ENCODE measurements at regions not wholly inside any gene's neighbourhood (a gene's known extent, or its start where the extent isn't known, plus 50 kb on each side); places are given as distances from the start of the nearest gene placed in this dataset.

- H4K20me1 ChIP-seq (ENCODE audit: control insufficient read depth, insufficient read depth, low read length, poor library complexity, severe bottlenecking): no peaks in the 10 kb centered on the region
- no peak overlapping the region for H3K9ac ChIP-seq (ENCODE audit: low read length)
- H2AFZ ChIP-seq (ENCODE audit: insufficient read depth, low read depth, low read length, poor library complexity, severe bottlenecking): no peak overlapping the region
- no peaks in the 10 kb centered on the region for H3K4me1 ChIP-seq (ENCODE audit: control insufficient read depth in 2 of 2, insufficient read depth in 2 of 2, low read length in 2 of 2)
- no peak for DNase-seq
- H3K4me1 Mint-ChIP-seq: no peaks in the 10 kb centered on the region
- ATAC-seq (ENCODE audit: low read depth): no peak
- no peak overlapping the region for H3K27ac Mint-ChIP-seq
- intact Hi-C loops (cut with micrococcal nuclease): no loop called here
- H3K9me3 ChIP-seq (ENCODE audit: control extremely low read depth in 1 of 3, control insufficient read depth in 2 of 3, insufficient read depth in 1 of 3, low read length in 2 of 3): no peaks in the 10 kb centered on the region
- no peaks in the 10 kb centered on the region for H3K27me3 ChIP-seq (replicated peaks in 1 of 4; ENCODE audit: control extremely low read depth in 1 of 4, control insufficient read depth in 3 of 4, insufficient read depth in 4 of 4, low read length in 3 of 4)
- H3K4me3 ChIP-seq (ENCODE audit: control extremely low read depth in 1 of 5, extremely low read depth in 1 of 5, insufficient read depth in 1 of 5, low read depth in 2 of 5, low read length in 4 of 5): no peak overlapping the region
- H3K4me2 ChIP-seq (replicated peaks; ENCODE audit: low read depth, low read length, poor library complexity, severe bottlenecking): no peak overlapping the region
- no peak overlapping the region for H3K27ac ChIP-seq (ENCODE audit: low read length in 2 of 2)
- no peaks in the 10 kb centered on the region for H3K36me3 ChIP-seq (replicated peaks in 1 of 2; ENCODE audit: control extremely low read depth in 1 of 2, control insufficient read depth in 1 of 2, extremely low read depth in 1 of 2, insufficient read depth in 2 of 2, low read length in 1 of 2)
- H3K9me3 Mint-ChIP-seq (ENCODE audit: insufficient read depth): no peaks in the 10 kb centered on the region
- WGBS (ENCODE audit: insufficient coverage): 80% methylated on average over 2 of the region's 4 CpGs
- TF ChIP-seq EZH2 (IDR thresholded peaks at IDR 0.05; ENCODE audit: borderline replicate concordance, insufficient read depth, low read depth, low read length, poor library complexity, severe bottlenecking): no peak
- TF ChIP-seq CTCF (IDR thresholded peaks at IDR 0.05): no peak
- H3K4me3 Mint-ChIP-seq: no peak overlapping the region
- H3K27me3 Mint-ChIP-seq: peaks cover 22% of the 10 kb centered on the region
- POLR2A ChIA-PET: no interaction called here
- CTCF ChIA-PET: no interaction called here
- no peaks in the 10 kb centered on the region for H3K79me2 ChIP-seq (ENCODE audit: control insufficient read depth, insufficient read depth, low read length)
Measured at GRCh38 chr4:82128355-82128754, 245.4 kb downstream of the HNRNPD start.

DNA sequence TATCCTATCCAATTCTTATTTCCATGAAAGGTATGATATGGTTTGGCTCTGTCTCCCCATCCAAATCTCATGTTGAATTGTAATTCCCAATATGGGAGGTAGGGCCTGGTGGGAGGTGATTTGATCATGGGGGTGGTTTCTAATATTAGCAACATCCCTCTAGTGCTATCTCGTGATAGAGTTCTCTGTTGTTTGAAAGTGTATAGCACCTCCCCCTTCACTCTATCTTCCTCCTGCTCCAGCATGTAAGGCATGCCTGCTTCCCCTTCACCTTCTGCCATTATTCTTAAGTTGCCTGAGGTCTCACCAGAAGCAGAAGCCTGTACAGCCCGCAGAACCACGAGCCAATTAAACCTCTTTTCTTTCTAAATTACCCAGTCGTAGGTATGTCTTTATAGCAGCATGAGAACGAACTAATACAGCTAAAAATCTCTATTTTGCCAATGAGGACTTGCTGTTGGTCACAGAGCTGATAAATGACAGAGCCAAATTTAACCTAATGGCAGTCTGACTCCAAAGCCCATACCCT lies 247.2 kb downstream of the HNRNPD start:
- Mint-ChIP-seq H3K27ac (no peak overlapping the region), H3K4me1 (no peaks in the 10 kb centered on the region), H3K4me3 (no peak overlapping the region), H3K9me3 (ENCODE audit: insufficient read depth) (no peaks in the 10 kb centered on the region), H3K27me3 (peaks cover 16% of the 10 kb centered on the region)
- 66% methylated on average over 2 of the region's 5 CpGs for WGBS (ENCODE audit: insufficient coverage)
- Histone ChIP-seq H3K27ac (ENCODE audit: low read length in 2 of 2) (no peak overlapping the region), H3K4me2 (replicated peaks; ENCODE audit: low read depth, low read length, poor library complexity, severe bottlenecking) (no peak overlapping the region), H3K79me2 (ENCODE audit: control insufficient read depth, insufficient read depth, low read length) (no peaks in the 10 kb centered on the region), H3K4me3 (ENCODE audit: control extremely low read depth in 1 of 5, extremely low read depth in 1 of 5, insufficient read depth in 1 of 5, low read depth in 2 of 5, low read length in 4 of 5) (no peak overlapping the region), H3K9me3 (ENCODE audit: control extremely low read depth in 1 of 3, control insufficient read depth in 2 of 3, insufficient read depth in 1 of 3, low read length in 2 of 3) (no peaks in the 10 kb centered on the region), H3K4me1 (ENCODE audit: control insufficient read depth in 2 of 2, insufficient read depth in 2 of 2, low read length in 2 of 2) (no peaks in the 10 kb centered on the region), H3K9ac (ENCODE audit: low read length) (no peak overlapping the region), H2AFZ (ENCODE audit: insufficient read depth, low read depth, low read length, poor library complexity, severe bottlenecking) (no peak overlapping the region), H3K36me3 (replicated peaks in 1 of 2; ENCODE audit: control extremely low read depth in 1 of 2, control insufficient read depth in 1 of 2, extremely low read depth in 1 of 2, insufficient read depth in 2 of 2, low read length in 1 of 2) (no peaks in the 10 kb centered on the region), H4K20me1 (ENCODE audit: control insufficient read depth, insufficient read depth, low read length, poor library complexity, severe bottlenecking) (no peaks in the 10 kb centered on the region), H3K27me3 (replicated peaks in 1 of 4; ENCODE audit: control extremely low read depth in 1 of 4, control insufficient read depth in 3 of 4, insufficient read depth in 4 of 4, low read length in 3 of 4) (no peaks in the 10 kb centered on the region)
- POLR2A ChIA-PET: no interaction called here
- no peak for DNase-seq
- intact Hi-C loops (cut with micrococcal nuclease): no loop called here
- ATAC-seq (ENCODE audit: low read depth): no peak
- CTCF ChIA-PET: no interaction called here
- no peak for TF ChIP-seq CTCF (IDR thresholded peaks at IDR 0.05)
- no peak for TF ChIP-seq EZH2 (IDR thresholded peaks at IDR 0.05; ENCODE audit: borderline replicate concordance, insufficient read depth, low read depth, low read length, poor library complexity, severe bottlenecking)
